Embryonic facial prominence (tissue), 1 donor: ENCODE measurements at regions not wholly inside any gene's neighbourhood (a gene's known extent, or its start where the extent isn't known, plus 50 kb on each side); places are given as distances from the start of the nearest gene placed in this dataset.

ENCODE experiments used
- DNase-seq: peaks from one replicate; pipeline ENCODE4 v3.0.0-alpha.2; 2016; ENCODE audit errors: extremely low spot score

- DNase-seq = no peak
Measured at GRCh38 chr11:79796704-79797103, 355.9 kb upstream of the TENM4 start.

- DNase-seq = no peak
Measured at GRCh38 chr11:79794484-79795393, 353.9 kb upstream of the TENM4 start.

GRCh38 chr11:79794057-79794456 is 353.2 kb upstream of the TENM4 start:
- DNase-seq = no peak

- DNase-seq = no peak
Measured at GRCh38 chr11:79786961-79787360, 346.1 kb upstream of the TENM4 start.

- DNase-seq = no peak
Measured at GRCh38 chr11:79783833-79784232, 343.0 kb upstream of the TENM4 start.

GRCh38 chr11:79768343-79768742 is 327.5 kb upstream of the TENM4 start:
- no peak for DNase-seq

- no peak for DNase-seq
Measured at GRCh38 chr11:79762279-79762921, 321.6 kb upstream of the TENM4 start.

- no peak for DNase-seq
Measured at GRCh38 chr11:79758325-79758724, 317.5 kb upstream of the TENM4 start.

- DNase-seq = no peak
Measured at GRCh38 chr11:79747406-79747805, 306.6 kb upstream of the TENM4 start.

GRCh38 chr11:79744941-79745340 is 304.1 kb upstream of the TENM4 start:
- no peak for DNase-seq

- DNase-seq = no peak
Measured at GRCh38 chr11:79742176-79742575, 301.3 kb upstream of the TENM4 start.

GRCh38 chr11:79739591-79739990 is 298.8 kb upstream of the TENM4 start:
- no peak for DNase-seq

GRCh38 chr11:79727221-79727620 is 286.4 kb upstream of the TENM4 start:
- DNase-seq = no peak

- DNase-seq = no peak
Measured at GRCh38 chr11:79720115-79720514, 279.3 kb upstream of the TENM4 start.

GRCh38 chr11:79708319-79708932 is 267.6 kb upstream of the TENM4 start:
- DNase-seq = no peak

GRCh38 chr11:79705648-79706047 is 264.8 kb upstream of the TENM4 start:
- no peak for DNase-seq

GRCh38 chr11:79702303-79702702 is 261.5 kb upstream of the TENM4 start:
- no peak for DNase-seq

- DNase-seq = peak; percentile 53
Measured at GRCh38 chr11:79699246-79699645, 258.4 kb upstream of the TENM4 start.

GRCh38 chr11:79697905-79698304 is 257.1 kb upstream of the TENM4 start:
- no peak for DNase-seq

GRCh38 chr11:79694368-79694767 is 253.5 kb upstream of the TENM4 start:
- no peak for DNase-seq

- DNase-seq = no peak
Measured at GRCh38 chr11:79691445-79691844, 250.6 kb upstream of the TENM4 start.

- DNase-seq = no peak
Measured at GRCh38 chr11:79686703-79687419, 246.0 kb upstream of the TENM4 start.
